Fibroblast of lung (primary cell): ENCODE measurements at regions not wholly inside any gene's neighbourhood (a gene's known extent, or its start where the extent isn't known, plus 50 kb on each side); places are given as distances from the start of the nearest gene placed in this dataset.

Experiments used
- DNase-seq, 2 donors: peaks; one replicate each; pipeline versions ENCODE4 v3.0.0 to v3.0.0-alpha.2; 2010; ENCODE audit warnings: low read depth in 2 of 2
- H2AFZ ChIP-seq: 2 replicates; pipeline ENCODE4 v1.5.1; 2012; ENCODE audit warnings: low read length, control low read depth, inconsistent platforms
- H3K27ac ChIP-seq: 2 replicates; pipeline ENCODE4 v1.5.1; 2011; ENCODE audit warnings: low read length, control low read depth; ENCODE audit not compliant: insufficient read depth
- H3K27me3 ChIP-seq: 2 replicates; pipeline ENCODE4 v1.5.1; 2011; ENCODE audit warnings: mild to moderate bottlenecking, low read length; ENCODE audit not compliant: control insufficient read depth, insufficient read depth
- H3K36me3 ChIP-seq: 2 replicates; pipeline ENCODE4 v1.5.1; 2011; ENCODE audit warnings: low read length; ENCODE audit not compliant: control insufficient read depth, insufficient read depth
- H3K4me1 ChIP-seq: 2 replicates; pipeline ENCODE4 v1.5.1; 2011; ENCODE audit warnings: low read length; ENCODE audit not compliant: control insufficient read depth, insufficient read depth; ENCODE audit errors: extremely low read depth
- H3K4me2 ChIP-seq: 2 replicates; pipeline ENCODE4 v1.5.1; 2011; ENCODE audit warnings: low read length, control low read depth; ENCODE audit not compliant: insufficient read depth; ENCODE audit errors: extremely low read depth
- H3K4me3 ChIP-seq, 4 experiments: fragments of 200-600 bp in 1 of 4; sonication (generic) in 1 of 4; replicated peaks in 1 of 4; 2 replicates each; pipeline ENCODE4 v1.5.1; 2011 to 2016; ENCODE audit warnings: low read length in 4 of 4, low read depth in 3 of 4, mild to moderate bottlenecking in 3 of 4, control low read depth in 2 of 4, inconsistent platforms in 1 of 4, mixed read lengths in 1 of 4; ENCODE audit not compliant: insufficient read depth in 1 of 4; ENCODE audit errors: control extremely low read depth in 1 of 4
- H3K79me2 ChIP-seq: 2 replicates; pipeline ENCODE4 v1.5.1; 2012; ENCODE audit warnings: mild to moderate bottlenecking, low read length, inconsistent platforms; ENCODE audit not compliant: control insufficient read depth, insufficient read depth
- H3K9ac ChIP-seq: 2 replicates; pipeline ENCODE4 v1.5.1; 2011; ENCODE audit warnings: mild to moderate bottlenecking, low read length, control low read depth; ENCODE audit not compliant: insufficient read depth
- H3K9me3 ChIP-seq: 2 replicates; pipeline ENCODE4 v1.5.1; 2012; ENCODE audit warnings: low read depth, low read length; ENCODE audit not compliant: control insufficient read depth, insufficient read depth
- H4K20me1 ChIP-seq: 2 replicates; pipeline ENCODE4 v1.5.1; 2011; ENCODE audit warnings: low read length; ENCODE audit not compliant: control insufficient read depth, insufficient read depth; ENCODE audit errors: extremely low read depth
- CTCF ChIP-seq, 2 donors: IDR thresholded peaks in 1 of 2; conservative IDR thresholded peaks in 1 of 2; 1 replicate in 1 of 2; 2 replicates in 1 of 2; pipeline ENCODE4 v1.5.1; 2011 to 2012; ENCODE audit warnings: low read length in 2 of 2, control low read depth in 1 of 2, inconsistent platforms in 1 of 2, low read depth in 1 of 2, mild to moderate bottlenecking in 1 of 2
- EZH2 ChIP-seq: IDR thresholded peaks from 2 replicates; pipeline ENCODE4 v1.5.1; 2012; ENCODE audit warnings: low read length, control low read depth, mild to moderate bottlenecking; ENCODE audit errors: missing control alignments

GRCh38 chr10:55509168-55509567 is 708.1 kb upstream of the PCDH15 start:
- no peak overlapping the region for H3K27ac ChIP-seq
- DNase-seq = no peak
- no peaks in the 10 kb centered on the region for H3K4me1 ChIP-seq
- H3K36me3 ChIP-seq = no peaks in the 10 kb centered on the region
- no peak for TF ChIP-seq CTCF (conservative IDR thresholded peaks at IDR 0.05 in 1 of 2, IDR thresholded peaks at IDR 0.05 in 1 of 2; ENCODE audit: low read depth in 1 of 2, low read length in 2 of 2)
- no peak for TF ChIP-seq EZH2
- peak overlapping the region in 1 of 4 experiments; percentile 35 for H3K4me3 ChIP-seq
- no peaks in the 10 kb centered on the region for H3K9me3 ChIP-seq
- no peak overlapping the region for H3K9ac ChIP-seq
- no peaks in the 10 kb centered on the region for H4K20me1 ChIP-seq
- H2AFZ ChIP-seq = no peak overlapping the region
- no peaks in the 10 kb centered on the region for H3K27me3 ChIP-seq
- no peak overlapping the region for H3K4me2 ChIP-seq
- H3K79me2 ChIP-seq = no peaks in the 10 kb centered on the region

- Histone ChIP-seq H3K27me3 (no peaks in the 10 kb centered on the region), H3K79me2 (no peaks in the 10 kb centered on the region), H3K4me2 (no peak overlapping the region), H3K36me3 (no peaks in the 10 kb centered on the region), H3K4me1 (no peaks in the 10 kb centered on the region), H3K4me3 (no peak overlapping the region), H4K20me1 (no peaks in the 10 kb centered on the region), H3K27ac (no peak overlapping the region), H3K9me3 (no peaks in the 10 kb centered on the region), H3K9ac (no peak overlapping the region), H2AFZ (no peak overlapping the region)
- peak; percentile 21 to 32 for DNase-seq
- TF ChIP-seq EZH2 = no peak
- peak in 1 of 2 donors; percentile 60 for TF ChIP-seq CTCF (conservative IDR thresholded peaks at IDR 0.05 in 1 of 2, IDR thresholded peaks at IDR 0.05 in 1 of 2; ENCODE audit: low read depth in 1 of 2, low read length in 2 of 2)
These were observed 700.0 kb upstream of the PCDH15 start for GRCh38 chr10:55500931-55501559.

GRCh38 chr10:55497893-55498499 is 697.0 kb upstream of the PCDH15 start:
- no peak overlapping the region for H3K4me2 ChIP-seq
- no peaks in the 10 kb centered on the region for H3K4me1 ChIP-seq
- H3K9me3 ChIP-seq = no peaks in the 10 kb centered on the region
- no peaks in the 10 kb centered on the region for H3K79me2 ChIP-seq
- TF ChIP-seq CTCF (conservative IDR thresholded peaks at IDR 0.05 in 1 of 2, IDR thresholded peaks at IDR 0.05 in 1 of 2; ENCODE audit: low read depth in 1 of 2, low read length in 2 of 2) (no peak), EZH2 (no peak)
- H3K4me3 ChIP-seq = no peak overlapping the region
- no peak overlapping the region for H3K9ac ChIP-seq
- H3K36me3 ChIP-seq = no peaks in the 10 kb centered on the region
- no peak overlapping the region for H3K27ac ChIP-seq
- no peak overlapping the region for H2AFZ ChIP-seq
- no peaks in the 10 kb centered on the region for H3K27me3 ChIP-seq
- DNase-seq = no peak
- H4K20me1 ChIP-seq = no peaks in the 10 kb centered on the region
